ENCODE measurements at regions not wholly inside any gene's neighbourhood (a gene's known extent, or its start where the extent isn't known, plus 50 kb on each side); places are given as distances from the start of the nearest gene placed in this dataset.
"Not testable (repeated sequence)": the region's sequence is repeated elsewhere in the genome, so short reads cannot be mapped to it uniquely, and the experiment has no call there.

- no peak for DNase-seq
Observed at GRCh38 chr18:55912919-55913318, 324.9 kb upstream of the TCF4 start.

GRCh38 chr18:55912071-55912470, 324.1 kb upstream of the TCF4 start:
- DNase-seq, result no peak

GRCh38 chr18:55910296-55910695, 322.3 kb upstream of the TCF4 start:
- DNase-seq, result no peak

GRCh38 chr18:55908901-55909366, 320.9 kb upstream of the TCF4 start:
- no peak for DNase-seq

- DNase-seq, result no peak
Observed at GRCh38 chr18:55907453-55908175, 319.6 kb upstream of the TCF4 start.

GRCh38 chr18:55906536-55906935, 318.5 kb upstream of the TCF4 start:
- no peak for DNase-seq

- DNase-seq, result no peak
Observed at GRCh38 chr18:55903911-55904310, 315.9 kb upstream of the TCF4 start.

GRCh38 chr18:55900380-55900779, 312.4 kb upstream of the TCF4 start:
- DNase-seq, result no peak

- no peak for DNase-seq
Observed at GRCh38 chr18:55897091-55897689, 309.2 kb upstream of the TCF4 start.

GRCh38 chr18:55893948-55894347, 306.0 kb upstream of the TCF4 start:
- no peak for DNase-seq

GRCh38 chr18:55892862-55893813, 305.1 kb upstream of the TCF4 start:
- DNase-seq, result not testable (repeated sequence)

GRCh38 chr18:55886886-55887285, 298.9 kb upstream of the TCF4 start:
- DNase-seq, result no peak

GRCh38 chr18:55884498-55884897, 296.5 kb upstream of the TCF4 start:
- no peak for DNase-seq

- DNase-seq, result no peak
Observed at GRCh38 chr18:55880617-55881016, 292.6 kb upstream of the TCF4 start.

- DNase-seq, result no peak
Observed at GRCh38 chr18:55879331-55879730, 291.3 kb upstream of the TCF4 start.

- no peak for DNase-seq
Observed at GRCh38 chr18:55878224-55878623, 290.2 kb upstream of the TCF4 start.

GRCh38 chr18:55877321-55877720, 289.3 kb upstream of the TCF4 start:
- no peak for DNase-seq

GRCh38 chr18:55876254-55876653, 288.3 kb upstream of the TCF4 start:
- no peak for DNase-seq

- no peak for DNase-seq
Observed at GRCh38 chr18:55875371-55875901, 287.4 kb upstream of the TCF4 start.

GRCh38 chr18:55869556-55870501, 281.8 kb upstream of the TCF4 start:
- DNase-seq, result no peak

- no peak for DNase-seq
Observed at GRCh38 chr18:55868909-55869308, 280.9 kb upstream of the TCF4 start.

- no peak for DNase-seq
Observed at GRCh38 chr18:55866886-55867285, 278.9 kb upstream of the TCF4 start.

Measured in NCI-H2107 (cell line).